ENCODE measurements at regions not wholly inside any gene's neighbourhood (a gene's known extent, or its start where the extent isn't known, plus 50 kb on each side); places are given as distances from the start of the nearest gene placed in this dataset.

DNA sequence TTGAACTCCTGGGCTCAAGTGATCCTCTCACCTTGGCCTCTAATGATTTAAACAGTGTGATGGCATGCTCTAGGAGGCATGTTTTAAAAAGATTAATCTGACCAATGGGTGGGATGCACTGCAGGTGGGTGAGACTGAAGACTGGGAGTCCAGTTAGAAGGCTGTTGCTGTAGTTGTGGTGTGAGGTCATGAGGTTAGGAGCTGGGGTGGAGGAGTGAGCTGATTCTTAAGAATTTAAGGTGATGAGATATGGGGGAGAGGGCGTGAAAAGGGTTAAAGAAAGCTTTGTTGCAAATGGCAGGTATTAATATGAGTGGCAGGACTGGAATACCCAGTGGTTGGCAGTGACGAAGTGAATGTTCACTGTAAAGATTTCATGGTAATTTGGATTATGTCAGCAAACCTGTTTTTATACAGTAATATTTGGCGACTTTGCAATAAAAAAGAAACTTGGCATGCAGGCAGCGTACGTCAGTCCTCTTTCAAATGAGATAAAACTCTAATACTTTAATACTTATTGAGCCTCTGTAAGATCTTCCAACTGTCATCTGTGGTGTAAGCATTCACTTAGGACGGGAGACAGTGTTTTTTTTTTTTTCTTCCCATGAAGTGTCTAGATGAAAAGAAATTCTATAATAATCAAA is 72.8 kb upstream of the MTPN start:
- Mint-ChIP-seq H3K27me3 (ENCODE audit: unreplicated experiment) (peaks cover 3% of the 10 kb centered on the region), H3K4me1 (ENCODE audit: unreplicated experiment) (no peaks in the 10 kb centered on the region), H3K36me3 (ENCODE audit: low read depth, unreplicated experiment) (no peaks in the 10 kb centered on the region), H3K9me3 (ENCODE audit: unreplicated experiment) (no peaks in the 10 kb centered on the region), H3K27ac (ENCODE audit: unreplicated experiment) (no peak overlapping the region), H3K4me3 (ENCODE audit: unreplicated experiment) (no peak overlapping the region)
- no peak for DNase-seq (ENCODE audit: low spot score)
- no peak for TF ChIP-seq CTCF (IDR thresholded peaks at IDR 0.05; ENCODE audit: unreplicated experiment)

GRCh38 chr7:136049117-136049516 is 72.0 kb upstream of the MTPN start:
- H3K36me3 Mint-ChIP-seq (ENCODE audit: low read depth, unreplicated experiment), result no peaks in the 10 kb centered on the region
- DNase-seq (ENCODE audit: low spot score), result no peak
- H3K27me3 Mint-ChIP-seq (ENCODE audit: unreplicated experiment), result peaks cover 3% of the 10 kb centered on the region
- H3K9me3 Mint-ChIP-seq (ENCODE audit: unreplicated experiment), result no peaks in the 10 kb centered on the region
- no peaks in the 10 kb centered on the region for H3K4me1 Mint-ChIP-seq (ENCODE audit: unreplicated experiment)
- no peak for TF ChIP-seq CTCF (IDR thresholded peaks at IDR 0.05; ENCODE audit: unreplicated experiment)
- H3K4me3 Mint-ChIP-seq (ENCODE audit: unreplicated experiment), result no peak overlapping the region
- H3K27ac Mint-ChIP-seq (ENCODE audit: unreplicated experiment), result no peak overlapping the region

DNA sequence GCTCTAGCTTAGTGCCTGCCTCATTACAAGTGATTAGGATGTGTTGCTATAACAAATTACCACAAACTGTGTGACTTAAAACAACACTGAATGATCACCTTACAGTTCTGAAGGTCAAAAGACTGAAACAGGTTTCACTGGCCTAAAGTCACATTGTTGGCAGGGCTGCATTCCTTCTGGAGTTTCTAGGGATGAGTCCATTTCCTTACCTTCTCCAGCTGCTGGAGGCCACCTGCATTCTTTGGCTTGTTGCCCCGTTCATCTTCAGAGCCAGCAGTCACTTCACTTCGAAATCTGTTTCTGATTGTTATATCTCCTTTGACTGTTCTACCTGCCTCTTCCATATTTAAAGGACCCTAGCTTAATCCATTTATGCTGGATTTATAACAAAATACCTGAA is 69.4 kb upstream of the MTPN start:
- no peak for TF ChIP-seq CTCF (IDR thresholded peaks at IDR 0.05; ENCODE audit: unreplicated experiment)
- Mint-ChIP-seq H3K27ac (ENCODE audit: unreplicated experiment) (no peak overlapping the region), H3K4me3 (ENCODE audit: unreplicated experiment) (no peak overlapping the region), H3K27me3 (ENCODE audit: unreplicated experiment) (peaks cover 3% of the 10 kb centered on the region), H3K36me3 (ENCODE audit: low read depth, unreplicated experiment) (no peaks in the 10 kb centered on the region), H3K4me1 (ENCODE audit: unreplicated experiment) (no peaks in the 10 kb centered on the region), H3K9me3 (ENCODE audit: unreplicated experiment) (no peaks in the 10 kb centered on the region)
- DNase-seq (ENCODE audit: low spot score), result no peak

DNA sequence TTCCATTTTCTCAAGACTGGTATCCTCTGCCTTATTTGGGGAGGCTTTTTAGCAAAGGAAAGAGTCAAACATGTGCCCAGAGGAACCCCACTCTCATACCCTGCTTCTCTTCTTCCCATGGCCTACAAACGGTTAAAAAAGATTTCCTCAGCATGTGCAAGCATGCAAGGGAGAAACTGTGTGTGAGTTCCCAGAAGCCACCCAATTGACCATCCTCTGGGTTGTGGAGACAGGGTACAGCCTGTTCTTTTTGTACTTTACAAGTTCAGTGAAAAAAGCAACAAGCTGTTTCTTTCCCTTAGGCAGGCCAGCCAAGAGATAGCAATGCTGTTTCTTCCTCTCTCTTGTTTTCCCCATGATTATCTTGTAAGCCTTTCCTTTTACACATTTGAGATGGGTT is 68.8 kb upstream of the MTPN start:
- H3K27ac Mint-ChIP-seq (ENCODE audit: unreplicated experiment), result no peak overlapping the region
- no peaks in the 10 kb centered on the region for H3K36me3 Mint-ChIP-seq (ENCODE audit: low read depth, unreplicated experiment)
- H3K27me3 Mint-ChIP-seq (ENCODE audit: unreplicated experiment), result peaks cover 3% of the 10 kb centered on the region
- H3K4me3 Mint-ChIP-seq (ENCODE audit: unreplicated experiment), result no peak overlapping the region
- no peak for DNase-seq (ENCODE audit: low spot score)
- TF ChIP-seq CTCF (IDR thresholded peaks at IDR 0.05; ENCODE audit: unreplicated experiment), result no peak
- no peaks in the 10 kb centered on the region for H3K4me1 Mint-ChIP-seq (ENCODE audit: unreplicated experiment)
- H3K9me3 Mint-ChIP-seq (ENCODE audit: unreplicated experiment), result no peaks in the 10 kb centered on the region

- H3K27ac Mint-ChIP-seq (ENCODE audit: unreplicated experiment), result no peak overlapping the region
- no peaks in the 10 kb centered on the region for H3K36me3 Mint-ChIP-seq (ENCODE audit: low read depth, unreplicated experiment)
- H3K4me1 Mint-ChIP-seq (ENCODE audit: unreplicated experiment), result no peaks in the 10 kb centered on the region
- no peak for TF ChIP-seq CTCF (IDR thresholded peaks at IDR 0.05; ENCODE audit: unreplicated experiment)
- H3K9me3 Mint-ChIP-seq (ENCODE audit: unreplicated experiment), result no peaks in the 10 kb centered on the region
- no peak for DNase-seq (ENCODE audit: low spot score)
- H3K4me3 Mint-ChIP-seq (ENCODE audit: unreplicated experiment), result peak overlapping the region; percentile 16
- H3K27me3 Mint-ChIP-seq (ENCODE audit: unreplicated experiment), result peaks cover 3% of the 10 kb centered on the region
Observed at GRCh38 chr7:136045181-136045580, 68.0 kb upstream of the MTPN start.
